H9 (cell line): ENCODE measurements at regions not wholly inside any gene's neighbourhood (a gene's known extent, or its start where the extent isn't known, plus 50 kb on each side); places are given as distances from the start of the nearest gene placed in this dataset.

ENCODE experiments used
- DNase-seq: peaks from one replicate; pipeline ENCODE4 v3.0.0-alpha.2; 2017
- H2AFZ ChIP-seq: one replicate; pipeline ENCODE4 v1.6.1; 2013; ENCODE audit warnings: mild to moderate bottlenecking, low read length, control low read depth, moderate library complexity
- H2AK5ac ChIP-seq: 2 replicates; pipeline ENCODE4 v1.6.1; 2013; ENCODE audit warnings: low read length, control low read depth, mixed read lengths; ENCODE audit not compliant: insufficient read length
- H2BK120ac ChIP-seq: one replicate; pipeline ENCODE4 v1.6.1; 2013; ENCODE audit warnings: low read depth, mild to moderate bottlenecking, low read length, control low read depth, inconsistent platforms; ENCODE audit not compliant: poor library complexity, severe bottlenecking
- H2BK12ac ChIP-seq: 2 replicates; pipeline ENCODE4 v1.6.1; 2013; ENCODE audit warnings: low read length, control low read depth, mixed read lengths, low read depth; ENCODE audit not compliant: insufficient read length
- H2BK15ac ChIP-seq: 2 replicates; pipeline ENCODE4 v1.6.1; 2013; ENCODE audit warnings: low read depth, low read length, control low read depth
- H2BK20ac ChIP-seq: one replicate; pipeline ENCODE4 v1.6.1; 2013; ENCODE audit warnings: low read depth, mild to moderate bottlenecking, low read length, control low read depth, inconsistent platforms; ENCODE audit not compliant: poor library complexity, severe bottlenecking
- H2BK5ac ChIP-seq: 2 replicates; pipeline ENCODE4 v1.6.1; 2013; ENCODE audit warnings: low read length, control low read depth, mixed read lengths; ENCODE audit not compliant: insufficient read length
- H3K14ac ChIP-seq: 2 replicates; pipeline ENCODE4 v1.6.1; 2013; ENCODE audit warnings: low read length, control low read depth; ENCODE audit not compliant: insufficient read depth
- H3K18ac ChIP-seq: 2 replicates; pipeline ENCODE4 v1.6.1; 2013; ENCODE audit warnings: low read depth, mild to moderate bottlenecking, mixed read lengths, low read length, control low read depth; ENCODE audit not compliant: insufficient read length
- H3K23ac ChIP-seq: 2 replicates; pipeline ENCODE4 v1.6.1; 2013; ENCODE audit warnings: low read length, control low read depth, mixed read lengths, low read depth; ENCODE audit not compliant: insufficient read length
- H3K23me2 ChIP-seq: 2 replicates; pipeline ENCODE4 v1.6.1; 2013; ENCODE audit warnings: low read depth, mild to moderate bottlenecking, mixed read lengths, low read length, control low read depth; ENCODE audit not compliant: insufficient read length, poor library complexity, severe bottlenecking
- H3K27ac ChIP-seq: 2 replicates; pipeline ENCODE4 v1.5.1; 2013; ENCODE audit warnings: low read length, control low read depth, mixed read lengths, low read depth; ENCODE audit not compliant: insufficient read length
- H3K27me3 ChIP-seq: 2 replicates; pipeline ENCODE4 v1.6.1; 2013; ENCODE audit warnings: low read length, control low read depth, inconsistent platforms; ENCODE audit not compliant: insufficient read depth
- H3K4ac ChIP-seq: 2 replicates; pipeline ENCODE4 v1.6.1; 2013; ENCODE audit warnings: low read depth, mild to moderate bottlenecking, control low read depth, inconsistent platforms, low read length, moderate library complexity
- H3K4me1 ChIP-seq: 2 replicates; pipeline ENCODE4 v1.6.1; 2013; ENCODE audit warnings: low read length, control low read depth, inconsistent platforms; ENCODE audit not compliant: insufficient read depth
- H3K4me2 ChIP-seq: 2 replicates; pipeline ENCODE4 v1.6.1; 2013; ENCODE audit warnings: low read length, control low read depth, mixed read lengths; ENCODE audit not compliant: insufficient read length, insufficient read depth
- H3K56ac ChIP-seq: 2 replicates; pipeline ENCODE4 v1.6.1; 2013; ENCODE audit warnings: low read depth, mild to moderate bottlenecking, mixed read lengths, low read length, control low read depth; ENCODE audit not compliant: insufficient read length
- H3K79me1 ChIP-seq: 2 replicates; pipeline ENCODE4 v1.6.1; 2013; ENCODE audit warnings: low read depth, mild to moderate bottlenecking, moderate library complexity, low read length, control low read depth, inconsistent platforms; ENCODE audit not compliant: insufficient read depth, poor library complexity, severe bottlenecking
- H3K79me2 ChIP-seq: 2 replicates; pipeline ENCODE4 v1.6.1; 2013; ENCODE audit warnings: low read length, control low read depth, inconsistent platforms; ENCODE audit not compliant: insufficient read depth
- H3K9ac ChIP-seq: 2 replicates; pipeline ENCODE4 v1.6.1; 2013; ENCODE audit warnings: low read length, control low read depth, mixed read lengths; ENCODE audit not compliant: insufficient read length; ENCODE audit errors: extremely low read depth
- H3K9me3 ChIP-seq: one replicate; pipeline ENCODE4 v1.6.1; 2013; ENCODE audit warnings: low read depth, low read length, inconsistent platforms; ENCODE audit not compliant: control insufficient read depth
- H3T11ph ChIP-seq: one replicate; pipeline ENCODE4 v1.6.1; 2013; ENCODE audit warnings: mild to moderate bottlenecking, low read length, control low read depth, inconsistent platforms
- H4K20me1 ChIP-seq: one replicate; pipeline ENCODE4 v1.6.1; 2013; ENCODE audit not compliant: control insufficient read depth, insufficient read length, insufficient read depth
- H4K5ac ChIP-seq: 2 replicates; pipeline ENCODE4 v1.6.1; 2013; ENCODE audit warnings: low read depth, mild to moderate bottlenecking, mixed read lengths, low read length, control low read depth; ENCODE audit not compliant: insufficient read length
- H4K8ac ChIP-seq: replicated peaks from 2 replicates; pipeline ENCODE4 v1.6.1; 2013; ENCODE audit warnings: low read length, control low read depth, mixed read lengths, low read depth; ENCODE audit not compliant: insufficient read length
- H4K91ac ChIP-seq: 2 replicates; pipeline ENCODE4 v1.6.1; 2013; ENCODE audit warnings: low read depth, mild to moderate bottlenecking, moderate library complexity, mixed read lengths, low read length, control low read depth; ENCODE audit not compliant: insufficient read length
- H3K27ac Mint-ChIP-seq, 3 experiments: 2 replicates in 2 of 3; 3 replicates in 1 of 3; pipeline ENCODE4 v1.8.0; 2020 to 2021; ENCODE audit warnings: mixed read lengths in 3 of 3, mild to moderate bottlenecking in 1 of 3, moderate library complexity in 1 of 3
- H3K27me3 Mint-ChIP-seq: 2 replicates; pipeline ENCODE4 v1.8.0; 2021; ENCODE audit warnings: low read depth, mild to moderate bottlenecking, moderate library complexity, mixed read lengths
- H3K36me3 Mint-ChIP-seq, 3 experiments: 2 replicates in 2 of 3; 3 replicates in 1 of 3; pipeline ENCODE4 v1.8.0; 2020 to 2021; ENCODE audit warnings: low read depth in 3 of 3, mixed read lengths in 3 of 3; ENCODE audit not compliant: insufficient read depth in 1 of 3
- H3K4me1 Mint-ChIP-seq, 2 experiments: 2 replicates each; pipeline ENCODE4 v1.8.0; 2020; ENCODE audit warnings: mixed read lengths in 2 of 2
- H3K4me3 Mint-ChIP-seq, 2 experiments: 2 replicates in 1 of 2; 3 replicates in 1 of 2; pipeline ENCODE4 v1.8.0; 2020 to 2021; ENCODE audit warnings: mild to moderate bottlenecking in 2 of 2, mixed read lengths in 2 of 2, moderate library complexity in 1 of 2
- H3K9me3 Mint-ChIP-seq, 2 experiments: 2 replicates in 1 of 2; 3 replicates in 1 of 2; pipeline ENCODE4 v1.8.0; 2020; ENCODE audit warnings: mild to moderate bottlenecking in 2 of 2, mixed read lengths in 2 of 2, moderate library complexity in 1 of 2
- CTCF ChIP-seq: fragments of 200-600 bp; sonication (generic); conservative IDR thresholded peaks from 3 replicates; pipeline ENCODE4 v1.8.0; 2021; ENCODE audit warnings: antibody characterized with exemption, mild to moderate bottlenecking
- WGBS: extraction: QIAGEN DNeasy Blood & Tissue Kit; methylation state at CpG from one replicate; pipeline ENCODE4 v1.1.7; 2013; ENCODE audit warnings: missing lambda C conversion rate, low lambda C conversion rate, mixed read lengths; ENCODE audit not compliant: insufficient read length; ENCODE audit errors: extremely low coverage; 5-methylcytosine and 5-hydroxymethylcytosine counted together

GRCh38 chr4:12203945-12204344 lies 775.3 kb upstream of the HS3ST1 start:
- H3K18ac ChIP-seq = no peak overlapping the region
- DNase-seq = no peak

More at GRCh38 chr4:12203945-12204344, 775.3 kb upstream of the HS3ST1 start:
- Histone ChIP-seq H4K91ac (no peak overlapping the region), H2BK15ac (no peak overlapping the region), H3K79me2 (no peaks in the 10 kb centered on the region), H4K20me1 (no peaks in the 10 kb centered on the region), H4K5ac (no peak overlapping the region), H3K4ac (no peak overlapping the region), H3T11ph (no peak overlapping the region), H3K23ac (no peak overlapping the region), H3K27ac (no peak overlapping the region), H2BK12ac (no peak overlapping the region), H2BK120ac (no peak overlapping the region), H3K23me2 (no peaks in the 10 kb centered on the region), H3K9me3 (no peaks in the 10 kb centered on the region), H3K56ac (no peak overlapping the region), H2BK5ac (no peak overlapping the region), H3K4me1 (no peaks in the 10 kb centered on the region; the same call in 1 of the 2 replicates), H2BK20ac (no peak overlapping the region), H2AK5ac (no peak overlapping the region), H3K14ac (no peak overlapping the region), H2AFZ (no peak overlapping the region), H4K8ac (no peak overlapping the region), H3K4me2 (no peak overlapping the region), H3K79me1 (no peaks in the 10 kb centered on the region), H3K9ac (no peak overlapping the region), H3K27me3 (no peaks in the 10 kb centered on the region)
- no peaks in the 10 kb centered on the region for H3K27me3 Mint-ChIP-seq
- TF ChIP-seq CTCF = no peak
- no peak overlapping the region for H3K4me3 Mint-ChIP-seq
- no CpG with 5 or more reads among the region's 4 CpGs for WGBS
- H3K4me1 Mint-ChIP-seq = no peaks in the 10 kb centered on the region
- H3K27ac Mint-ChIP-seq = no peak overlapping the region
- no peaks in the 10 kb centered on the region for H3K36me3 Mint-ChIP-seq
- H3K9me3 Mint-ChIP-seq = no peaks in the 10 kb centered on the region; a peak in 1 of 5 replicates
